Retinal pigment epithelial cell (primary cell): ENCODE measurements at regions not wholly inside any gene's neighbourhood (a gene's known extent, or its start where the extent isn't known, plus 50 kb on each side); places are given as distances from the start of the nearest gene placed in this dataset.

ENCODE experiments used
- DNase-seq: peaks from one replicate; pipeline ENCODE4 v3.0.0-alpha.2; 2010; ENCODE audit warnings: low read depth
- H3K4me3 ChIP-seq: 2 replicates; pipeline ENCODE4 v1.5.1; 2011; ENCODE audit warnings: mild to moderate bottlenecking, low read length, control low read depth, moderate library complexity
- TF ChIP-seq, protein P1 (sequence below): conservative IDR thresholded peaks from 2 replicates; pipeline ENCODE4 v1.5.1; 2011; ENCODE audit warnings: low read depth, low read length, control low read depth, inconsistent platforms

DNA sequence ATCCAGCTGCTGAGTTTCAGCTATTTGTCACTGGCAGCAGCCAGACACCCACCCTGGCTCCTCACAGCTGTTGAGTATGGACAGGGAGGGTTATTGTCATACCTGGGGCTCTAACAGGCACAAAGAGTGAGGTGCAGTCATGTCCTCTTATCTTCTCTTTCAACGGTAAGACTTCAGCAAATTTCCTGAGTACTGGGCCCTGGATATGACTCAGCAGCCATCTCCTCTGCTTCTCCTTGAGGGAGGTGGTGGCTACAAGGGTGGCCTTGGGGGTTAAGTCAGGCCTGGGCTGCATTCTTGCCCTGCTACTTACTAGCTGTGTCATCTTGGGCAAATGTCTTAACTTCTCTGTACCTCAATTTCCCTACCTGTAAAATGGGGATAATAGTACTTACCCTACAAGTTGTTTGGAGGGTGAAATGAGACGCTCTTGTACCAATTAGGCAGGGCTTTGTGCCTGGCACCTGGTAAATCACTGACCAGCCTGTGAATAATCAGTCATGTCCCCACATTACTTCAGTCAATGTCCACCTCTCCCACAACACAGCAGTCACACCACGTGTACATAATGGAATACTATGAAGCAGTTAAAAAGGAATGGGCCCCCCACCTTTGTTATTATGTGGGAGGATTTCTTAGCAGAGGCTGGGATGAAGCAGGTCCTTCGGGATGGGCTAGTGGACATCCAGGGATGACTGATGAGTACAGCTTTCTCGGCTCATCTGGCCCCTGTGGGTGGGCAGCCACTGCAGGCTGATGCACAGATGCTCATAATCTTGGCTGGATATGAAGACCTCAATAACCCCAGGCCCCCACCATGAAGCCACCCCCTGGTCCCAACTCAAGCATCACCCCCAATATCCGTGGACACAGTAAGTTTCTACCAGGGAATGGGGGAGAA is 528.8 kb downstream of the SHQ1 start:
- no peak for DNase-seq
- TF ChIP-seq, protein P1, sequence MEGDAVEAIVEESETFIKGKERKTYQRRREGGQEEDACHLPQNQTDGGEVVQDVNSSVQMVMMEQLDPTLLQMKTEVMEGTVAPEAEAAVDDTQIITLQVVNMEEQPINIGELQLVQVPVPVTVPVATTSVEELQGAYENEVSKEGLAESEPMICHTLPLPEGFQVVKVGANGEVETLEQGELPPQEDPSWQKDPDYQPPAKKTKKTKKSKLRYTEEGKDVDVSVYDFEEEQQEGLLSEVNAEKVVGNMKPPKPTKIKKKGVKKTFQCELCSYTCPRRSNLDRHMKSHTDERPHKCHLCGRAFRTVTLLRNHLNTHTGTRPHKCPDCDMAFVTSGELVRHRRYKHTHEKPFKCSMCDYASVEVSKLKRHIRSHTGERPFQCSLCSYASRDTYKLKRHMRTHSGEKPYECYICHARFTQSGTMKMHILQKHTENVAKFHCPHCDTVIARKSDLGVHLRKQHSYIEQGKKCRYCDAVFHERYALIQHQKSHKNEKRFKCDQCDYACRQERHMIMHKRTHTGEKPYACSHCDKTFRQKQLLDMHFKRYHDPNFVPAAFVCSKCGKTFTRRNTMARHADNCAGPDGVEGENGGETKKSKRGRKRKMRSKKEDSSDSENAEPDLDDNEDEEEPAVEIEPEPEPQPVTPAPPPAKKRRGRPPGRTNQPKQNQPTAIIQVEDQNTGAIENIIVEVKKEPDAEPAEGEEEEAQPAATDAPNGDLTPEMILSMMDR: no peak
- H3K4me3 ChIP-seq: no peak overlapping the region

DNA sequence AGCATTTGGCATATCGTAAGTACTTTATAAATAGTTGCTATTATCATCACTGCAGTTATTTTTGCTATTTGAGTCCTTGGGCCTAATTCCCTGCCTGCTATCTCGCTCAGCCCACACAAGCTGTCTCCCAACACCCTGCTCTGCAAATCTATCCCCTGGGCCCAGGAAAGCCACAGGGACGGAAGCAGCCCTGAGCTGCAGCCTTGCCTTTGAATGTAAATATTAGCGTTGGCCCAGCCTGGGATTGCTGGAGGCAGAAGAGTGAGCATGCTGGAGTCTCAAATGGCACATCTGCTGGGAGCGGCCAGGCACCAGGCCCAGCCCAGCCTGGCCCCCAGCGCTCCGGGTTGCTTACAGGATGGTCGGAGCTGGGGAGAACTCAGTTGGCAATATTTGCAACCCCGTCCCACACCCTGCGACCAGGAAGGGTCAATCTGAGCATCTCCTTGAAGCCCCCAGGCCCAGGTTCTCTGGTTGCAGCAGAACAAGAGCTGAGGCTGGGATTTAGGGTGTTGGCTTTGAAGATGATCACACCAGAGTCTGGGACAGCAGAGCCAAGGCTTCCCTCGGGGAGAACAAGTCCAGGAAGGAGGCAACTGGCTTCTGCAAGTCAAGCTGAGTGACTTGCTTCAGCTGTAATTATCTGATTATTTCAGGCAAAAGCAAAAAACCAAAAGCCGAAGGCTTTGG is 529.6 kb downstream of the SHQ1 start:
- TF ChIP-seq, protein P1: no peak
- DNase-seq: no peak
- H3K4me3 ChIP-seq: no peak overlapping the region

DNA sequence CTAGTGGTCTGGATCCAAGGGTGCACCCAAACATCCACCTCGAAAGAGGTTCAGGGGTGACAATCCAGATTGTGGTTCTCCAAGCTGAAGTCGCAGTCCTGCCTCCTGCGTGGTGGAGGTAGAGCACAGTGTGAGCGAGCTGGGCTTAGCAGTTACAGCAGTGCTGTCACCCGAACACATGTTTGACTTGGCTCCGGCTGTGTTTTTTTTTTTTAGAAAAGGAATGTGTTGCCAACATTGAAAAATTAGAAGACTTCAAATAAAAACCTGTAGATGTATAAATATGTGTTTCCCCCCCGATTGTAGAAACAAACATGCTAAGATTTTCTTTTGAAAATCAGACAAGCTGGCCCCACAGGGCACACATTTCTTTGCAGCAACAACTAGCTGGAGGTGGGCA is 530.8 kb downstream of the SHQ1 start:
- H3K4me3 ChIP-seq: no peak overlapping the region
- TF ChIP-seq, protein P1: no peak
- no peak for DNase-seq

DNA sequence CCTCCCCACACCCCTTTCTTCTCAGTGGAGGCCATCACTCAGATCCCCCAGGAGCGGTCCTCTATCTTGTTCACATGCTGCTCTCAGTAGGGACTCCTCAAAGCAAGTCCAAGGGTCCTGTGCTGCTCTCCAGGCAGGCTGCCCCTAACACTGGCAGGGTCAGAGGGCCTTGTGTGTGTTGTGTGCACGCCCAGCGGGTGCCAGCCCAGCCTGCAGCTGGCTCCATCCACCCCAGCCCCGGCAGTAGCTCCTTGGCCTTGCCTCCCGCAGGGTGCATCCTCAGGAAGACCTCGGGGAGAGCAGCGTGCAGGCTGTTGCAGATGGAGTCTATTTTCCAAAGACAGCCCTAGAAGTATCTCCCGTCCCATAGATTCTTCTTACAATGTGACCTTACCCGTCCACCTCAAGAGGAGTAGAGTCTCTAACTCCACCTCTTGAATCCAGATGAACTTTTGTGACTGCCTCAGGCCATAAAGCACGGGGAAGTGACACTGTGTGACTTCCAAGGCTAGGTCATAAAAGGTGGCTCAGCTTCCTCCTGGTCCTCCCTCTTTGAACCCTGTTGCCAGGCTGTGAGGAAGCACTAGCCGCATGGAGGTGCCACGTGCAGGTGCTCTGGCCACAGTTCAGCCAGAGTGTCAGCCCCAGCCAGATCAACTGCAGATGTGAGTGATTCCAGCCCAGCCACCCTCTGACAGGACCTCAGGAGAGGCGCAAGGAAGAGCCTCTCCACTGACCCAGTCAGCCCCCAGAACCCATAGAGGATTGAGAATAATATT is 531.6 kb downstream of the SHQ1 start:
- TF ChIP-seq, protein P1: no peak
- no peak for DNase-seq
- H3K4me3 ChIP-seq: no peak overlapping the region

DNA sequence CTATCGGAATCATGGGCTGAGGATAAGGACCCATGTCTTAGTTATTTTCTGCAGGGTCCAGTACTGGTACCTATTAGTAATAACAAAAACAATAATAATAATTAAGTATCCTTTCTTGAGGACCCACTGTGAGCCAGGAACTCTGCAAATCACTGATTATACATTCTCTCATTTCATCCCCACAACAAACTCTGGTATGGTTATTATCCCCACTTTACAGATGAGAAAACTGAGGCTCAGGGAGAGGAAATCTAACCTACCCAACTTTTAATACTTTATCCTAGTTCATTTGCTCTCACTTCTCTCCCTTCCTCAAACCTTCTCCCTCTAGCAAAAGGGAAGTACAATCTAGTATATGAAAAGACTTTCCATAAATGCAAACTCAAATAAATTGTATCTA is 528.4 kb upstream of the PROK2 start:
- no peak overlapping the region for H3K4me3 ChIP-seq
- no peak for DNase-seq
- TF ChIP-seq, protein P1: no peak

DNA sequence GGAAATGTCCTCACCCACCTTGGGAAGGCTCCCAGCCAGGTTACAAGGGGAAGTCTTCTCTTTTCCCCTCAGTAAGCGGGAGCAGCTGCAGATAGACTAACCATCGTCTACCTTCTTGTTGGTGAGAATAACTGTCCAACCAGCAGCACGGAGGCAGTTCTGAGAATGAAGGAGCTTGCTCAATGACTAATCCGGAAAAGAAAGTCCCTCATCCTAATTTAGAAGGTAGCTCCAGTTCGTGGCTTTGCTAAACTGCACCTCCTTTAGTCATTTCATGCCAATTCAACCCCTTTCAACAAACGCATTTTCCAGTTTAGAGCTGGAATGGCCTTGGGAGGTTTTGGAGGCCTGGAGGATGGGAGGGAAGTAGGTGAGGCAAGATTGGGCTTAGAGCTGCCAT is 527.4 kb upstream of the PROK2 start:
- no peak for DNase-seq
- TF ChIP-seq, protein P1: no peak
- H3K4me3 ChIP-seq: no peak overlapping the region
